ENCODE measurements at regions not wholly inside any gene's neighbourhood (a gene's known extent, or its start where the extent isn't known, plus 50 kb on each side); places are given as distances from the start of the nearest gene placed in this dataset.

- no peak for DNase-seq (ENCODE audit: low read depth)
Observed at GRCh38 chr1:55367273-55367672, 152.1 kb upstream of the USP24 start.

DNA sequence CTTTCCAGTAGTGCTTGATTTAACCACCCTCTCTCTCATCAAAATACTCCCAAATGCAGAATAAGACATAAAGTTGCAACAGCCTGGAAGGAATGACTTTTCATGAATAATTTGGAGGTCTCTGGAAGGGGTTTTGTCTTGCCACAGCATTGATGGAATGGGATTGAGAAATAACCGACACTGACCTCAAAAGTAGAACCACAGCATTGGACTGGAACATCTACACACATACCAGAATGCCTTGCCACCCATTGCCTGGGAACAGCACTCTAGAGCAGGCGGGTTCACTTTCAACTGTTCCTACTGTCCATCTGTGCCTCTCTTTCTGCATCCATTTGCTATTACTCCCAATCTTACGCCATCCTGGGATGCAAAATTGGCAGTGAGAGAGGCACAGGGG is 149.1 kb upstream of the USP24 start:
- DNase-seq (ENCODE audit: low read depth): no peak

DNA sequence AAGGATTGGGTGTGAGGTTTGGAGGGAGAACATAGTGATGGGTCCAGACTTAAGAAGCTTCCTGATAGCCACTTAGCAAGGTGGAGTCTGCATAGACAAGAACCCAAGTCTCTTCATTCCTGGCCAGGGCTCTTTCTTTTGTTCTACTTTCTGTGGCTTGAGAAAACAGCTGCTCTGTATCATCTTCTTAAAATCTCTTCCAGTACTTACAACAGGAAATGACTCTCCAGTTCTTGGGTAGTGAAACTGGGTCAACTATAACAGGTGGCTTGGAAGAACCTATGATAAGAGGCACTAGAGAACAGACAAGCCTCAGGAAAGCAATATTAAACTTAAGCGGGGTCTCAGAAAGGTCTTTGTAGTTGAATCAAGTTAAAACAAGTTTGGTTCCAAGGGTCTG is 148.1 kb upstream of the USP24 start:
- DNase-seq (ENCODE audit: low read depth): peak; percentile 30

- DNase-seq (ENCODE audit: low read depth): peak; percentile 86
Observed at GRCh38 chr1:55362558-55362957, 147.4 kb upstream of the USP24 start.

DNA sequence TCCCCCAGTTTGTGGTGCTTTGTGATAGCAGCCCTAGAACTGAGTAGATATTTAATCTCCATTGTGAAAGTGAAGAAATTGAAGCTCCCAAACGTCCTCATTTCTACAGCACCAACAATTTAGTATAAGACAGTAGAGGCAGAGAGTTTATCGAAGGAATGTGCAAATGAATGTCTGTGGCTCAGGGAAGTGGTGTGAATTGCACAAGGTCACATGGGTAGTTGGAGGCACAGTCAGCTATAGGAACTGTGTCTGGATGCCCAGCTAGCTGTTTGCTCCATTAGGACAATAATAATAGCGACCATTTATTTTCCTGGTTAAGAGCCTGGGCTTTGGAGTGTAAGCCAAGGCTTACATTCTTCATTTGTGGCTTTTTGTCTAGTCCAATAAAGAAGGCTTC is 144.4 kb upstream of the USP24 start:
- DNase-seq (ENCODE audit: low read depth): peak; percentile 17

DNA sequence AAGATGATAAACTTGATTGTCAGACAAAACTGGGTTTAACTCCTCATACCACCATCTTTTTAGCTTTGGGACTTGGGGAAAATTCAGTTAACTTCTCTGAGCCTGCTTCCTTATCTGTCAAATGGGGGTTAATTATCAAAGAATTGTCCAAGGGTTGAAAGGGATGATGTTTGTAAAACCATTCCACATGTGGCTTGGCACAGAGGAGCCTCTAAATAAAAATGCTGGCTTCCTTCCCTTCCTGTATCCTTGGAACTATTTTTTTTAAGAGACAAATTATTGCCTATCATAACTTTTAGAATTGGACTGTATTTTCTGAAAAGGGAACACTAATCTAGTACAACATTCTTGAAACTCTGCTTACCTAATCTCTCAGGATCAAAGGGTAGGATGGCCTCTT is 143.4 kb upstream of the USP24 start:
- no peak for DNase-seq (ENCODE audit: low read depth)

GRCh38 chr1:55355549-55355948 is 140.4 kb upstream of the USP24 start:
- DNase-seq (ENCODE audit: low read depth): no peak

GRCh38 chr1:55353707-55354620 is 138.8 kb upstream of the USP24 start:
- no peak for DNase-seq (ENCODE audit: low read depth)

DNA sequence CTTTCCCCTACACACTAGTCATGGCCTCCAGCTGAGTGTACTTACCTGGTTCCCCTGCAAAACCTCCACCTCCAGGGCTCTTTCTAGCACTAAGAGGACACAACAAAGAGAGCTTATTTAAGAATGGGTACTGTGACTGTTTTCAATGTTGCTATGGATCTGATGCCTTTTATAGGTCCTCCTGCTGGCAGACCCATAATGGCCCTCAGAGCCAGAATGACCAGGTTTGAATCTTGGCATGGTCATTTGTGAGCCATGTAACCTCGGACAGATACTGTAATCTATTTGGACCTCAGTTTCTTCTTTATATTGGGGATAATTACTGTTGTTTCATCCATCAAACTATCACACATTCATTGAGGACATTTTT is 137.6 kb upstream of the USP24 start:
- no peak for DNase-seq (ENCODE audit: low read depth)

DNA sequence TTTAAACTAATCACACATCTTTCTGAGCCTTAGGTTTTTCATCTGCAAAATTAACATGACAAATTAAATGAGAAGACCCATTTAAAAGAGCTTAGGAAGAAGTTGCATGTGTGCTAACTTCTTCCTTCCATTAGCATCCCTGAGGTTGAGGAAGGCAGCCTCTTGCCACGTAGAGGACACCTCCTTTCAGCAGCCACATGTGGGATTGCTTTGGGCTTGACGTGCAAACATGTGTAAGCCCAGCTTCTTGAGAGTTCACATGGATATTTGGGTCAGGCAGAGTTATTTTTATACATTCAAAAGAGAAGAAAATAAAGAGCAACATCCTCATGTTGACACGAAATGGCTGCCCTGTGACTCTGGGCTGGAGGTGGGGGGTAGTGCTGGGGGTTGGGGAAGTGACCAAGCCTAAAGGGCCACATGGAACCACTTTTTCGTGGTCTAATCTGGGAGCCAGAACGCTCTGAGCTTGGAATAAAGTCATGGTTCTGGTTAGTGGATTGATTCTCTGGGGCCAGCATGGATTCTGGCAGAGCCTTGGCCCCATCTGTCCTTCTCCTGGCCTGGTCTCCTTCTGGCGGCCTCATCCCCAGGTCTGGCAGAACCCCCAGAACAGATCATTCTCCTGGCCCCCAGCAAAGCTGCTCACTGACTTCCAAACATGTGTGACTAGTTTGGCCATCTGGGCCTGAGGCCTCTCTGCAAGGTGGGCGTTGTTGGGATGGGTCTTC is 137.1 kb upstream of the USP24 start:
- DNase-seq (ENCODE audit: low read depth): no peak

- no peak for DNase-seq (ENCODE audit: low read depth)
Observed at GRCh38 chr1:55348356-55348755, 133.2 kb upstream of the USP24 start.

DNA sequence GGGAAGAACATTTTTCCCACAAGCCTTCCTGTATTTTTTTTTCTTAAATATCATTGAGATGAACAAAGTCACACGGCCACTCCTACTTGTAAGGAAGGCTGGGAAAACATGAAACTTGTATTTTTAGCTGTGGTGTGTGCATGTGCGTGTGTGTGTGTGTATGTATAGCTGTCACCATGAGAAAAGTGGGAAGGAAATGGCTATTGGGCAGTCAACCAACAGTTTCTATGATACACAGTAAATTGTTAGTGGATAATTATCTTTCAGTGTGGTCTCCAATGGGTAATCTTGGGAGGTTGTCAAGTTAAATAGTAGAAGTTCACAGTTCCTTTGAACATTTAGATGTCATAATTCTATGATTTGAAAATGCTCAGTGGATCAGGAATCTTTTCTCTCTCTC is 132.7 kb upstream of the USP24 start:
- DNase-seq (ENCODE audit: low read depth): peak; percentile 69

GRCh38 chr1:55347041-55347440 is 131.9 kb upstream of the USP24 start:
- DNase-seq (ENCODE audit: low read depth): no peak

GRCh38 chr1:55346586-55346985 is 131.4 kb upstream of the USP24 start:
- no peak for DNase-seq (ENCODE audit: low read depth)

DNA sequence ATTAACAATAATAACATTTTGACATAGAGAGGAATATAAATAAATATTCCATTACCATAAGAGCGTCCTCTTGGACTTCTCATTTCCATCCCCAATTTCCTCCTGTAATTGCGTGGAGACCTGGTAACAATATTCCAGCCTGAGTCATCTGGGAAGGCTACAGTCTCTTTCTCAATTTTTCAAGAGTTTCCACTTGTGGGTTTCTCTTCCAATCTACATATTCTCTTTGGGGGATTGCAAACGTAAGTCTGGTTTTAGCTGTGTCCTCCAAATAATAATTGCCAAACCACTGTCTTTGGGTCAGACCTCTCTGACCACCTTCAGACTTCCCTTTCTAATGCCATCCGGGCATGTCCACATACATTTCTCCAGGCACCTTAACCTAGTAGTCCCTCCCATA is 124.5 kb upstream of the USP24 start:
- DNase-seq (ENCODE audit: low read depth): no peak

- DNase-seq (ENCODE audit: low read depth): no peak
Observed at GRCh38 chr1:55338448-55338820, 123.3 kb upstream of the USP24 start.

DNA sequence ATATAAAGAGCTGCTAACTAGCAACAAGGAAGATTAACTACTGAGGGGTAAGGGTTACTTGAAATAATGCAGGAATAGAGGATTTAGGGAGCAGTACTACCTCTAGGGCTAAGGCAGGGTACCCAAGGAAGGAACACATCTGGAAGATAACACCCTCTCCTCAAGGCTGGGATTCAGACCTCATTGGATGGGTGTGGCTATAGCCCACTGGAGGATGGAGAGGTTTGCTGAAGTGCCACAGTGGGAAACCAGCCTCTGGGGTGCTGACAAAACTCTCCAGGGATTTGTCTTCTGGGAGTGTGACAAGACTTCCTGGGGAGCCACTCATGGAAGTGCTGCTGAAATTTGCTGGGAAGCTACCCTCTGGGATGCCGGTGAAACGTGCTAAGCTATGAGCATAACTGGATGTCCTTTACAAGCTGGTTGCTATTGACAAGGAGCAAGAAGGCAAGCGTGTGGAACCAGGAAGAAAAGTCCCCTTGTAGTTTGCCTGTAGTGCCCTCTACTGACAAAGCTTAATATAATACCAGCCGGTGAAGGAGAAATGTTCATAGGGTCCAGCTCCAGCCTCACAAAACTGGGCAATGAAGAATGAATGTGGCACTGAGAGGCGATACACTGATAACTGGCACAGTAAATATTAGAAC is 122.8 kb upstream of the USP24 start:
- peak; percentile 80 for DNase-seq (ENCODE audit: low read depth)

GRCh38 chr1:55334797-55335196 is 119.6 kb upstream of the USP24 start:
- DNase-seq (ENCODE audit: low read depth): no peak

GRCh38 chr1:55334160-55334559 is 119.0 kb upstream of the USP24 start:
- peak; percentile 13 for DNase-seq (ENCODE audit: low read depth)

- no peak for DNase-seq (ENCODE audit: low read depth)
Observed at GRCh38 chr1:55333461-55333860, 118.3 kb upstream of the USP24 start.

DNA sequence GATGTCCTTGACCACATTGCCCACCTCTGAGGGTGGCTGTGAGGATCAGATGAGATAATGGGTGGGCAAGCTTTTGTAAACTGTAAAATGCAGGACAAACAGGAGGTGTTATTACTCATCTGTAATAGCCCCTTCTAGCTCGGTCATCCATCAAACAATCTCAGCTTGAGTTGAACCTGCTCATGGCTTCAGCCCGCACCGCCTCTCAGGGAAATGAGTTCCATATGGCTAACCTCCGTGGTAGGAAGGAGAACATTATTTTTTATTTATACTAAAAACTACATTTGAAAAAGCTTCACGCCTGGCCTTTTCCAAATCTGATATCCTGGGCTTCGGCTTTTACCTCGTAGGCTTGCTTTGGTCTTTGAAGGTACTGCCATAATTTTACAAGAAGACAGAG is 116.2 kb upstream of the USP24 start:
- DNase-seq (ENCODE audit: low read depth): peak; percentile 52

DNA sequence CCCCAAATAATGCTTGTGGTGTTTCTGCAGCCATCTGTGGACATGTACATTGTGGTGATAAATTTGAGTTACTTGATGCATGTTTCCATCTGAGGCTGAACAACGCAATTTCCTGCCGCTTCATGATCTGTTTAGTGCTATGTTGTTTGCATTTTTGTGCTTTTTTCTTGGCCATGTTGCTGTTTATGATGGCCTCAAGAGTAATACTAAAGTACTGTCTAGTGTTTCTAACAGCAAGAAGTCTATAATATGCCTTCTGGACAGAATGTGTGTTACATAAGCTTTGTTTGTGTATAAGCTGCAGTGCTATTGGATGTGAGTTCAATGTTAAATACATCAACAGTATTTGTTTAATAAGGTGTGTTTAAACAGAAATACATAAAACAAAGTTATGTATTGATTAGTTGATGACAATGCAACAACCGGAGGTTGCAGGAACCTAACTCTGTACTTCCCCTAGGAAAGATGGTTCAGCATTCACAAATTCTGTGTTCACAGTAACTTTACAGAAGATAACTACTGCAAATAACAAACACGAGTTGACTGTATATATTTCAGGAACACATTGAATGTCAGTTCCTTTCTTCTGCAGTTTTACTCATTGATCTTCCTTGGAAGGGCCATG is 114.8 kb upstream of the USP24 start:
- no peak for DNase-seq (ENCODE audit: low read depth)

GRCh38 chr1:55329091-55329490 is 113.9 kb upstream of the USP24 start:
- DNase-seq (ENCODE audit: low read depth): peak; percentile 75

Data from EH (cell line).